Lower lobe of right lung (tissue), 2 donors: ENCODE measurements at regions not wholly inside any gene's neighbourhood (a gene's known extent, or its start where the extent isn't known, plus 50 kb on each side); places are given as distances from the start of the nearest gene placed in this dataset.

Experiments
- ATAC-seq, 2 donors: fragments of 200-7000 bp; cut with Tn5 transposase; one replicate each; pipeline ENCODE4 v1.9.1; 2020 to 2022; ENCODE audit warnings: mild to moderate bottlenecking in 2 of 2, moderate library complexity in 2 of 2
- DNase-seq: peaks from one replicate; pipeline ENCODE4 v3.0.0-alpha.2; 2020
- H3K27ac ChIP-seq: fragments of 200-600 bp; one replicate; pipeline ENCODE4 v1.8.0; 2022
- H3K27me3 ChIP-seq: fragments of 200-600 bp; one replicate; pipeline ENCODE4 v1.8.0; 2022; ENCODE audit warnings: low read depth
- H3K36me3 ChIP-seq: fragments of 200-600 bp; one replicate; pipeline ENCODE4 v1.8.0; 2022; ENCODE audit warnings: mild to moderate bottlenecking
- H3K4me1 ChIP-seq: fragments of 200-600 bp; one replicate; pipeline ENCODE4 v1.8.0; 2022
- H3K4me3 ChIP-seq: fragments of 200-600 bp; one replicate; pipeline ENCODE4 v1.8.0; 2022; ENCODE audit warnings: mild to moderate bottlenecking
- H3K9me3 ChIP-seq: fragments of 200-600 bp; one replicate; pipeline ENCODE4 v1.8.0; 2022
- CTCF ChIP-seq: fragments of 200-600 bp; IDR thresholded peaks from one replicate; pipeline ENCODE4 v1.8.0; 2022; ENCODE audit warnings: antibody characterized with exemption, mild to moderate bottlenecking
- intact Hi-C: fragments of 100-400 bp; cut with DNase I; formaldehyde crosslinking; loops from one replicate; pipeline ENCODE4 v1.11.0; 2022
- donor health status: DM: no; HTN: yes; CAD: no; lungs with severe emphysema.

DNA sequence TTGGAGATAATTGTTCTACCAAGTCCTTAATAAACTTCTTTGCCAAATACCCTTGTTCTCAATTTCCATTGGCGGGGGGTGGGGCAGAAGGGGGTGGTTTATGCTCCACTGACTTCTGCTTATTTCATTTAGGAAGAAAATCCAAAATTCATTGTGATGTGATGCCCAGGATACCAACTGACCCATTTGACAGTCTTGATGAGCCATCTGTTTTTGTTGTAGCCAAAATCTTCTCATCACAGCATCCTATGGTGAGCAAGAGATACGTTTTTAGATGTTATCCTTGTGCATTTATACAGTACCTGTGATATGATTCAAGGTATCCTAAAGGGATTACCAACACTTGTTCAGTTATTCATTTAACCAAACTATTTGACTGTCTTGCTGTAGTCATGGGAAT lies 108.5 kb upstream of the BMP5 start:
- Histone ChIP-seq H3K27me3 (no peaks in the 10 kb centered on the region), H3K27ac (no peak overlapping the region), H3K4me3 (no peak overlapping the region), H3K9me3 (no peaks in the 10 kb centered on the region), H3K36me3 (no peaks in the 10 kb centered on the region), H3K4me1 (no peaks in the 10 kb centered on the region)
- DNase-seq: no peak
- ATAC-seq: no peak
- no peak for TF ChIP-seq CTCF
- intact Hi-C loops: loop anchor here (5.0 kb wide), 1 partner anchor 308 kb away; no protein-coding TSS in a partner anchor

DNA sequence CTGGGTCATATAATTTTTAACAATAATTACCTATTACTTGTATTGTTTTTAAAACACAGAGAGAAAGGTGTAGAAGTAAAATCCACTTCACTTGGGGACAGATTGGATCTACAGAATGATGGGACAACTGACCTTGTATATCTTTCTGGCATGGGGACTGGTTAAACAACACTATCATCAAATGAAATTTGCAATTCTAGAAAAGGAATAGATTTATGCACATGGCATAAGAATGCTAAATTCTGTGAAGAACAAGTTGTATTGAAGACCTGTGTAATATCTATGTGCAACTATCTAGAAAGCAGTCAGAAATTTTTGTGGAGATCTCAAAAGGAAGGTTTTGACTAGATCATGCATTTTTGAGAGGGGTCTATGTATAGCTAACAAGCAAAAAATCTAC lies 106.3 kb upstream of the BMP5 start:
- no peak for ATAC-seq
- no peak for TF ChIP-seq CTCF
- intact Hi-C loops: loop anchor here (5.0 kb wide), 1 partner anchor 311 kb away; no protein-coding TSS in a partner anchor

DNA sequence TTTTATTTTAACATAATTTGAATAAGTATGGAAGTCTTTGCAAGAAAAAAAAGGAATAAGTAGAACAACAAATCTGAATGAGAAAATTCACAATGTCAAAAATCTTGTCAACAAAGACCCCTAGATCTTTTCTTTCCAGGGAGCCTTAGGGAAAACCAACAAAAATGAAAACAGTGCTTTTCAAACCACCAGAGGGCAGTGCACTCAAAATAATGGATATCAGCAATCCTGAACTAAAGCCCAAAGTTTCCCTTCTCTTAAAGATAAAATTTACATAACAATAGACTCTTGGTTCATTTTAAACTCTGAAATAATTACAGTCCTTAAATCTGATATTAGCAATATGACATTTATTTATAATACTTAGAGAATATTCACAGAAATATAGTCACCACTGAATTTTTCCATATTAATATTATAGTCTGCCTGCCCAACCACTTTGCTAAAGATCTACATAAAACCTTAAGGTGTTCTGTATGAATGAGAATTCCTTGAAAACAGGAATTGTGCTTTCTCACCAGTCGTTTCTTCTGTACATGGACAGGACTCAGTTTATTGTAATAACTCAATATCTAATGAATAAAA lies 105.3 kb upstream of the BMP5 start:
- Histone ChIP-seq H3K36me3 (no peaks in the 10 kb centered on the region), H3K9me3 (no peaks in the 10 kb centered on the region), H3K4me1 (no peaks in the 10 kb centered on the region), H3K27me3 (no peaks in the 10 kb centered on the region), H3K27ac (no peak overlapping the region), H3K4me3 (no peak overlapping the region)
- peak; percentile 70 for TF ChIP-seq CTCF
- DNase-seq: no peak
- no peak for ATAC-seq
- intact Hi-C loops: loop anchor here (5.0 kb wide), 1 partner anchor 312 kb away; no protein-coding TSS in a partner anchor

More for the DNA sequence above, 106.3 kb upstream of the BMP5 start:
- no peaks in the 10 kb centered on the region for H3K27me3 ChIP-seq
- no peaks in the 10 kb centered on the region for H3K36me3 ChIP-seq
- no peaks in the 10 kb centered on the region for H3K9me3 ChIP-seq
- no peak overlapping the region for H3K27ac ChIP-seq
- no peak for DNase-seq
- H3K4me1 ChIP-seq: no peaks in the 10 kb centered on the region
- no peak overlapping the region for H3K4me3 ChIP-seq

GRCh38 chr6:55979526-55979925 lies 104.1 kb upstream of the BMP5 start:
- H3K4me1 ChIP-seq: no peaks in the 10 kb centered on the region
- no peak overlapping the region for H3K4me3 ChIP-seq
- H3K27ac ChIP-seq: no peak overlapping the region
- ATAC-seq: no peak
- H3K9me3 ChIP-seq: no peaks in the 10 kb centered on the region
- no peak for TF ChIP-seq CTCF
- H3K27me3 ChIP-seq: no peaks in the 10 kb centered on the region
- no peaks in the 10 kb centered on the region for H3K36me3 ChIP-seq
- intact Hi-C loops: no loop called here
- DNase-seq: no peak

- no peak for TF ChIP-seq CTCF
- Histone ChIP-seq H3K4me3 (no peak overlapping the region), H3K27ac (no peak overlapping the region), H3K9me3 (no peaks in the 10 kb centered on the region), H3K4me1 (no peaks in the 10 kb centered on the region), H3K36me3 (no peaks in the 10 kb centered on the region), H3K27me3 (no peaks in the 10 kb centered on the region)
- intact Hi-C loops: no loop called here
- DNase-seq (no peak), ATAC-seq (no peak)
Measured at GRCh38 chr6:55977959-55978665, 102.7 kb upstream of the BMP5 start.
